Calu3 (cell line): ENCODE measurements at regions not wholly inside any gene's neighbourhood (a gene's known extent, or its start where the extent isn't known, plus 50 kb on each side); places are given as distances from the start of the nearest gene placed in this dataset.

ENCODE experiments used
- BruUV-seq: library from RNA; stranded (reverse); fragments of 400-500 nt; replicated peaks from 2 replicates; lab custom pipeline; 2021; lab: Mats Ljungman, UMichigan
- CTCF ChIA-PET: fragments of 300-600 bp; sonication (Branson Sonifier 250); formaldehyde crosslinking; loops from one replicate; lab custom pipeline; 2022; ENCODE audit warnings: antibody characterized with exemption; lab: Charles Lee
- DNase-seq: peaks from one replicate; pipeline ENCODE4 v3.0.0; 2022
- H3K27ac Mint-ChIP-seq: one replicate; pipeline ENCODE4 v1.8.0; 2022; ENCODE audit warnings: mixed read lengths; ENCODE audit not compliant: unreplicated experiment
- H3K27me3 Mint-ChIP-seq: one replicate; pipeline ENCODE4 v1.8.0; 2022; ENCODE audit warnings: mixed read lengths; ENCODE audit not compliant: unreplicated experiment
- H3K36me3 Mint-ChIP-seq: one replicate; pipeline ENCODE4 v1.8.0; 2022; ENCODE audit warnings: mild to moderate bottlenecking, moderate library complexity, mixed read lengths; ENCODE audit not compliant: insufficient read depth, unreplicated experiment
- H3K4me1 Mint-ChIP-seq: one replicate; pipeline ENCODE4 v1.8.0; 2022; ENCODE audit warnings: mild to moderate bottlenecking, low read depth, mixed read lengths; ENCODE audit not compliant: unreplicated experiment
- H3K4me3 Mint-ChIP-seq: one replicate; pipeline ENCODE4 v1.8.0; 2022; ENCODE audit warnings: mild to moderate bottlenecking, low read depth, moderate library complexity, mixed read lengths; ENCODE audit not compliant: unreplicated experiment
- H3K9me3 Mint-ChIP-seq: one replicate; pipeline ENCODE4 v1.8.0; 2022; ENCODE audit warnings: low read depth, mixed read lengths; ENCODE audit not compliant: unreplicated experiment
- CTCF ChIP-seq: fragments of 200-600 bp; IDR thresholded peaks from one replicate; pipeline ENCODE4 v1.8.0; 2022; ENCODE audit warnings: antibody characterized with exemption; ENCODE audit not compliant: unreplicated experiment
- intact Hi-C: fragments of 100-400 bp; cut with micrococcal nuclease; formaldehyde crosslinking; loops from one replicate; pipeline ENCODE4 v1.10.0; 2022; ENCODE audit not compliant: unreplicated experiment

GRCh38 chrX:22629105-22629725, 356.5 kb downstream of the CBLL2 start:
- no peak for TF ChIP-seq CTCF

GRCh38 chrX:22634083-22634482, 361.4 kb downstream of the CBLL2 start:
- intact Hi-C loops: no loop called here
- no peak overlapping the region for H3K4me3 Mint-ChIP-seq
- H3K9me3 Mint-ChIP-seq: peaks cover 7% of the 10 kb centered on the region
- H3K4me1 Mint-ChIP-seq: no peaks in the 10 kb centered on the region
- no peak for TF ChIP-seq CTCF
- CTCF ChIA-PET: no interaction called here
- no peak overlapping the region for H3K27ac Mint-ChIP-seq
- no peaks in the 10 kb centered on the region for H3K27me3 Mint-ChIP-seq
- BruUV-seq: no TSS peak
- no peaks in the 10 kb centered on the region for H3K36me3 Mint-ChIP-seq
- no peak for DNase-seq

More at GRCh38 chrX:22629105-22629725, 356.5 kb downstream of the CBLL2 start:
- no peak overlapping the region for H3K27ac Mint-ChIP-seq
- H3K9me3 Mint-ChIP-seq: peaks cover 3% of the 10 kb centered on the region
- no peaks in the 10 kb centered on the region for H3K27me3 Mint-ChIP-seq
- CTCF ChIA-PET: no interaction called here
- intact Hi-C loops: no loop called here
- no peaks in the 10 kb centered on the region for H3K4me1 Mint-ChIP-seq
- no peak for DNase-seq
- no TSS peak for BruUV-seq
- H3K36me3 Mint-ChIP-seq: no peaks in the 10 kb centered on the region
- H3K4me3 Mint-ChIP-seq: no peak overlapping the region

- TF ChIP-seq CTCF: no peak
- DNase-seq: no peak
- CTCF ChIA-PET: no interaction called here
- intact Hi-C loops: no loop called here
- Mint-ChIP-seq H3K9me3 (peaks cover 7% of the 10 kb centered on the region), H3K27ac (no peak overlapping the region), H3K4me1 (no peaks in the 10 kb centered on the region), H3K4me3 (no peak overlapping the region), H3K36me3 (no peaks in the 10 kb centered on the region), H3K27me3 (no peaks in the 10 kb centered on the region)
- no TSS peak for BruUV-seq
Measured at GRCh38 chrX:22634751-22635150, 362.0 kb downstream of the CBLL2 start.

GRCh38 chrX:22648281-22648680, 351.5 kb upstream of the DDX53 start:
- no TSS peak for BruUV-seq
- CTCF ChIA-PET: no interaction called here
- no peaks in the 10 kb centered on the region for H3K4me1 Mint-ChIP-seq
- no peak for DNase-seq
- no peaks in the 10 kb centered on the region for H3K27me3 Mint-ChIP-seq
- H3K9me3 Mint-ChIP-seq: peaks cover 4% of the 10 kb centered on the region
- TF ChIP-seq CTCF: no peak
- H3K36me3 Mint-ChIP-seq: no peaks in the 10 kb centered on the region
- intact Hi-C loops: no loop called here
- no peak overlapping the region for H3K4me3 Mint-ChIP-seq
- H3K27ac Mint-ChIP-seq: no peak overlapping the region
